Esophagus muscularis mucosa (tissue), 4 donors: ENCODE measurements at regions not wholly inside any gene's neighbourhood (a gene's known extent, or its start where the extent isn't known, plus 50 kb on each side); places are given as distances from the start of the nearest gene placed in this dataset.

Experiments
- DNase-seq: peaks from one replicate; pipeline ENCODE4 v3.0.0-alpha.2; 2017; ENCODE audit errors: extremely low spot score
- H3K27ac ChIP-seq, 4 donors: fragments of 200-600 bp; sonication (generic); replicated peaks in 1 of 4; 1 replicate in 3 of 4; 2 replicates in 1 of 4; pipeline ENCODE4 v1.5.1; 2016 to 2019; ENCODE audit warnings: mild to moderate bottlenecking in 1 of 4
- H3K27me3 ChIP-seq, 4 donors: fragments of 200-600 bp; sonication (generic); one replicate each; pipeline versions ENCODE4 v1.5.1 to v1.6.0; 2016 to 2019
- H3K36me3 ChIP-seq, 4 donors: fragments of 200-600 bp; sonication (generic); one replicate each; pipeline ENCODE4 v1.5.1; 2016 to 2019
- H3K4me1 ChIP-seq, 4 donors: fragments of 200-600 bp; sonication (generic); one replicate each; pipeline ENCODE4 v1.5.1; 2016 to 2019
- H3K4me3 ChIP-seq, 4 donors: fragments of 200-600 bp; sonication (generic); 1 replicate in 2 of 4; 2 replicates in 2 of 4; pipeline ENCODE4 v1.5.1; 2016 to 2019; ENCODE audit warnings: mild to moderate bottlenecking in 4 of 4, moderate library complexity in 1 of 4
- H3K9me3 ChIP-seq, 4 donors: fragments of 200-600 bp; sonication (generic); 1 replicate in 3 of 4; 2 replicates in 1 of 4; pipeline ENCODE4 v1.5.1; 2016 to 2019
- CTCF ChIP-seq, 3 experiments: fragments of 200-600 bp in 2 of 3; fragments of 450-650 bp in 1 of 3; sonication (generic) in 2 of 3; IDR thresholded peaks; one replicate each; pipeline ENCODE4 v1.5.1; 2017 to 2019; ENCODE audit warnings: antibody characterized with exemption in 3 of 3, mild to moderate bottlenecking in 2 of 3, moderate library complexity in 1 of 3
- EP300 ChIP-seq: sonication (generic); formaldehyde crosslinking; IDR thresholded peaks from one replicate; pipeline ENCODE4 v1.6.1; 2017; ENCODE audit warnings: antibody characterized with exemption
- POLR2A ChIP-seq: fragments of 450-650 bp; IDR thresholded peaks from one replicate; pipeline ENCODE4 v1.6.1; 2017; ENCODE audit warnings: antibody characterized with exemption, moderate library complexity, mild to moderate bottlenecking, low read depth
- POLR2AphosphoS5 ChIP-seq, 2 donors: sonication (generic); formaldehyde crosslinking; IDR thresholded peaks; one replicate each; pipeline ENCODE4 v1.6.1; 2017; ENCODE audit warnings: antibody characterized with exemption in 2 of 2
- WGBS: methylation state at CpG from one replicate; pipeline ENCODE4 v1.1.5; 2018; 5-methylcytosine and 5-hydroxymethylcytosine counted together
- intact Hi-C: fragments of 100-400 bp; cut with DNase I; formaldehyde crosslinking; loops from one replicate; pipeline ENCODE4 v1.15.1; 2023

GRCh38 chr17:52287611-52288010, 129.1 kb upstream of the CA10 start:
- TF ChIP-seq POLR2AphosphoS5 (IDR thresholded peaks at IDR 0.05) (no peak), CTCF (IDR thresholded peaks at IDR 0.05) (no peak), EP300 (no peak)
- 79% methylated on average over 2 of the region's 2 CpGs for WGBS
- intact Hi-C loops = no loop called here
- H3K36me3 ChIP-seq = no peaks in the 10 kb centered on the region
- H3K4me3 ChIP-seq = no peak overlapping the region
- no peak overlapping the region for H3K27ac ChIP-seq
- no peaks in the 10 kb centered on the region for H3K27me3 ChIP-seq
- DNase-seq = no peak
- no peaks in the 10 kb centered on the region for H3K9me3 ChIP-seq
- H3K4me1 ChIP-seq = no peaks in the 10 kb centered on the region

DNA sequence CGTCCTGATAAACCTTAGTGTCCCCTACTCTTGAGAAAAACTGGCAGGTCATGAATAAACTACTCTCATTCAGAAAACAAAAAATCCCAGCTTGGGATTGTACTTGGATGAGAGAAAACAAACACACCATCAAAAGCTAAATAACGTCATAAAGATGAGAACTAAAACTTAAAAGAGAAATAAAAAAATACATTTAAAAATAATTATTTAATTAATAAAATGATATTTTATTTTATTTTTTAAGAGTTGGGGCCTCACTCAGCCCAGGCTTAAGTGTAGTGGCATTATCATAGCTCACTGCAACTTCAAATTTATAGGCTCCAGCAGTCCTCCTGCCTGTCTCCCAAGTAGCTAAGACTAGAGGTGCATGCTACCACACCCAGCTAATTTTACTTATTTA, 125.4 kb upstream of the CA10 start:
- H3K9me3 ChIP-seq = no peaks in the 10 kb centered on the region
- no peaks in the 10 kb centered on the region for H3K27me3 ChIP-seq
- DNase-seq = no peak
- intact Hi-C loops = no loop called here
- H3K36me3 ChIP-seq = no peaks in the 10 kb centered on the region
- WGBS = 68% methylated on average over 2 of the region's 2 CpGs
- no peak for TF ChIP-seq EP300
- H3K4me1 ChIP-seq = no peaks in the 10 kb centered on the region
- no peak overlapping the region for H3K4me3 ChIP-seq
- H3K27ac ChIP-seq = no peak overlapping the region

GRCh38 chr17:52276381-52277008, 118.0 kb upstream of the CA10 start:
- 94% methylated on average over 4 of the region's 4 CpGs for WGBS
- H3K9me3 ChIP-seq = no peaks in the 10 kb centered on the region
- intact Hi-C loops = no loop called here
- no peak overlapping the region for H3K27ac ChIP-seq
- H3K27me3 ChIP-seq = no peaks in the 10 kb centered on the region
- no peak for DNase-seq
- H3K4me3 ChIP-seq = no peak overlapping the region
- no peaks in the 10 kb centered on the region for H3K36me3 ChIP-seq
- no peaks in the 10 kb centered on the region for H3K4me1 ChIP-seq
- TF ChIP-seq POLR2AphosphoS5 (IDR thresholded peaks at IDR 0.05) (no peak), EP300 (no peak), CTCF (IDR thresholded peaks at IDR 0.05) (no peak), POLR2A (no peak)

GRCh38 chr17:52271781-52272180, 113.3 kb upstream of the CA10 start:
- no peaks in the 10 kb centered on the region for H3K9me3 ChIP-seq
- no peak for TF ChIP-seq CTCF (IDR thresholded peaks at IDR 0.05)
- no peak for TF ChIP-seq POLR2AphosphoS5 (IDR thresholded peaks at IDR 0.05)
- H3K4me1 ChIP-seq = no peaks in the 10 kb centered on the region
- no peak overlapping the region for H3K4me3 ChIP-seq
- DNase-seq = no peak
- WGBS = 83% methylated on average over 1 of the region's 1 CpG
- H3K27me3 ChIP-seq = no peaks in the 10 kb centered on the region
- intact Hi-C loops = no loop called here
- no peak overlapping the region for H3K27ac ChIP-seq
- no peaks in the 10 kb centered on the region for H3K36me3 ChIP-seq

GRCh38 chr17:52255347-52255746, 96.8 kb upstream of the CA10 start:
- H3K4me3 ChIP-seq = no peak overlapping the region
- no peak for TF ChIP-seq POLR2A
- TF ChIP-seq EP300 = no peak
- TF ChIP-seq CTCF (IDR thresholded peaks at IDR 0.05) = no peak
- no peak for TF ChIP-seq POLR2AphosphoS5 (IDR thresholded peaks at IDR 0.05)
- no peak for DNase-seq
- no peak overlapping the region for H3K27ac ChIP-seq
- H3K36me3 ChIP-seq = no peaks in the 10 kb centered on the region
- intact Hi-C loops = no loop called here
- H3K9me3 ChIP-seq = no peaks in the 10 kb centered on the region
- H3K27me3 ChIP-seq = no peaks in the 10 kb centered on the region
- no peaks in the 10 kb centered on the region for H3K4me1 ChIP-seq
- WGBS = 87% methylated on average over 9 of the region's 9 CpGs
